T-helper 17 cell (primary cell): ENCODE measurements at regions not wholly inside any gene's neighbourhood (a gene's known extent, or its start where the extent isn't known, plus 50 kb on each side); places are given as distances from the start of the nearest gene placed in this dataset.

ENCODE experiments used
- ATAC-seq: fragments of 150-1000 bp; cut with Tn5 transposase; 2 replicates; pipeline ENCODE4 v1.10.0; 2021; ENCODE audit warnings: mild to moderate bottlenecking, moderate library complexity
- DNase-seq, 3 donors: peaks; one replicate each; pipeline versions ENCODE4 v3.0.0 to v3.0.0-alpha.2; 2020 to 2021
- H3K9me3 ChIP-seq: one replicate; pipeline ENCODE4 v1.7.0; 2013; ENCODE audit warnings: low read length, mild to moderate bottlenecking; ENCODE audit not compliant: control insufficient read depth, poor library complexity, severe bottlenecking
- H3K27ac Mint-ChIP-seq: one replicate; pipeline ENCODE4 v1.8.0; 2022; ENCODE audit warnings: mild to moderate bottlenecking, moderate library complexity, mixed read lengths
- H3K27me3 Mint-ChIP-seq: one replicate; pipeline ENCODE4 v1.8.0; 2022; ENCODE audit warnings: mixed read lengths
- H3K36me3 Mint-ChIP-seq: one replicate; pipeline ENCODE4 v1.8.0; 2022; ENCODE audit warnings: low read depth, mixed read lengths
- H3K4me1 Mint-ChIP-seq: one replicate; pipeline ENCODE4 v1.8.0; 2022; ENCODE audit warnings: mild to moderate bottlenecking, mixed read lengths
- H3K4me3 Mint-ChIP-seq: one replicate; pipeline ENCODE4 v1.8.0; 2022; ENCODE audit warnings: mild to moderate bottlenecking, moderate library complexity, mixed read lengths

- no peaks in the 10 kb centered on the region for H3K9me3 ChIP-seq
- Mint-ChIP-seq H3K27me3 (no peaks in the 10 kb centered on the region), H3K4me3 (no peak overlapping the region), H3K4me1 (no peaks in the 10 kb centered on the region), H3K36me3 (no peaks in the 10 kb centered on the region), H3K27ac (no peak overlapping the region)
- ATAC-seq (no peak), DNase-seq (no peak)
These were observed 2046.8 kb downstream of the TP53TG3F start for GRCh38 chr16:35506018-35506897.

GRCh38 chr16:35506898-35507194, 2047.4 kb downstream of the TP53TG3F start:
- H3K4me1 Mint-ChIP-seq = no peaks in the 10 kb centered on the region
- no peak overlapping the region for H3K4me3 Mint-ChIP-seq
- H3K36me3 Mint-ChIP-seq = no peaks in the 10 kb centered on the region
- H3K9me3 ChIP-seq = no peaks in the 10 kb centered on the region
- no peak overlapping the region for H3K27ac Mint-ChIP-seq
- DNase-seq (no peak), ATAC-seq (no peak)
- H3K27me3 Mint-ChIP-seq = no peaks in the 10 kb centered on the region

- no peaks in the 10 kb centered on the region for H3K9me3 ChIP-seq
- DNase-seq (no peak), ATAC-seq (no peak)
- Mint-ChIP-seq H3K4me3 (no peak overlapping the region), H3K4me1 (no peaks in the 10 kb centered on the region), H3K36me3 (no peaks in the 10 kb centered on the region), H3K27me3 (no peaks in the 10 kb centered on the region), H3K27ac (no peak overlapping the region)
These were observed 2051.3 kb downstream of the TP53TG3F start for GRCh38 chr16:35510701-35511100.

GRCh38 chr16:35516551-35516950, 2057.1 kb downstream of the TP53TG3F start:
- ATAC-seq = no peak
- Mint-ChIP-seq H3K36me3 (no peaks in the 10 kb centered on the region), H3K4me1 (no peaks in the 10 kb centered on the region), H3K27me3 (no peaks in the 10 kb centered on the region), H3K27ac (no peak overlapping the region), H3K4me3 (no peak overlapping the region)
- H3K9me3 ChIP-seq = no peaks in the 10 kb centered on the region
- no peak for DNase-seq

DNA sequence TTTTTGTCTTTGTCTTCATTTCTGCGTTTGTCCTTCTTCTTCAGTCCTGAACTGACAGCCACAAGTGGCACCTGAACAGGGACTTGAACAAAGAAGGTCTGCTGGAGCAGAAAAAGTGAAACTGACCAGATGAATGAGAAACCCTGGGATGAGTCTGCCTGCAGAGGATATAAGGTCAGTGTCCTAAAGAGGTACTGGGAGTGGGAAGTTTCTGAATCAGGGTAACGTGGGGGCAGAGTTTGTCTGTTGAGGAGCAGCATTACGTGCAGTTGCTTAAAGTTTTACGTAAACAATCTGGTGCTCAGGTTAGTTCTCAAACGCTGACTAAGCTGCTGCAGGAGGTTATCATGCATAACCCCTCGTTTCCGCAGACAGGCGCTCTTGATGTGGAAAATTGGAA, 2057.6 kb downstream of the TP53TG3F start:
- H3K36me3 Mint-ChIP-seq = no peaks in the 10 kb centered on the region
- H3K27me3 Mint-ChIP-seq = no peaks in the 10 kb centered on the region
- no peak for DNase-seq
- ATAC-seq = no peak
- H3K27ac Mint-ChIP-seq = no peak overlapping the region
- H3K9me3 ChIP-seq = no peaks in the 10 kb centered on the region
- H3K4me1 Mint-ChIP-seq = no peaks in the 10 kb centered on the region
- H3K4me3 Mint-ChIP-seq = no peak overlapping the region

DNA sequence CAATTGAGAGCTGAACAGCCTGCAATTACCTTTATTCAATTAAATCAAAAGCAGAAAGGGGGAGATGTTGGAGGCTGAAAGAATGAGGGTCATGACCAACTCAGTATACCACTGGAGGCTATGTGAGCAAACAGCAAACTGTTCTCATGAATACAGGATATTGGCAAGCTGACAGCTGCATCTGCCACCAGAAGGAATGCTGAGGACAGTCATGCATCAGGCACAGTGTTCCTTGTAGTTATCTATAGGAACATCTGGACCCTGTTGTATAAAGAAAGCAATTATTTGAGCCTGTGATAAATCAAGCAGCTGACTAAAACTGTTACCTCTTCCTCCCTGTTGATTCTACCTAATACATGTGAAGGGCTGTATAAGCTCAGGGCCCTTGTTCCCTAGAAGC, 2064.6 kb downstream of the TP53TG3F start:
- no peaks in the 10 kb centered on the region for H3K27me3 Mint-ChIP-seq
- H3K9me3 ChIP-seq = no peaks in the 10 kb centered on the region
- no peak overlapping the region for H3K4me3 Mint-ChIP-seq
- DNase-seq (no peak), ATAC-seq (no peak)
- no peaks in the 10 kb centered on the region for H3K36me3 Mint-ChIP-seq
- H3K27ac Mint-ChIP-seq = no peak overlapping the region
- H3K4me1 Mint-ChIP-seq = no peaks in the 10 kb centered on the region

DNA sequence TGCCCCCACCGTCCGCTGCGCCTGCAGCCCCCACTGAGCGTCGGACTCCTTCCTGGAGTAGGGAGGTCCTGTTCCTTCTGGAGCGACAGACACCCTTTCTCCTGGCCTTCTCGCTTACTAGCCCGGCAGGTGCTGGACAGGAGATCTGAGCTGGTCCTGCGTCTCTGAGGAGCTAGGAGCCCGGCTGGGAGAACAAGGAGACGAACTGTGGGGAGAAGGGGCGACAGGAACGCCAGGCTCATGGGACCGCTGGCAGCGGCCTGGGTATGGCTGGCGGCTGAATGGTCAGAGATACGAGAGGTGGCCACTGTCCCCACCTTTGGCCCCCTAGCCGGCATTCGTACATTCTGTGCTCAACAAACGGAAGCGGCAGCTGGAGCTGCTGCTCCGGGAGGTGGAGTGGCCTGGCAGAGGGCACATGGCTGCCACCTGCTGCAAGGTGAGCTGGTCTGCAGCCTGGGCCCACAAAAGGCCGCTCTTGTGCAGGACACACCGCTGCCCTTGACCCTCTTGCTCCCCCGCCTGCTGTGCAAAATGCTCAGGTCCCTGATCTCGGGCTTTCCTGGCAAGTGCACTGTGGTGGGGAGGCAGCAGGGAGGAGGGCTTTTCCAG, 2066.7 kb downstream of the TP53TG3F start:
- Mint-ChIP-seq H3K27me3 (no peaks in the 10 kb centered on the region), H3K36me3 (no peaks in the 10 kb centered on the region), H3K4me1 (no peaks in the 10 kb centered on the region), H3K27ac (no peak overlapping the region), H3K4me3 (no peak overlapping the region)
- no peak for DNase-seq
- ATAC-seq = no peak
- no peaks in the 10 kb centered on the region for H3K9me3 ChIP-seq

GRCh38 chr16:35532576-35532975, 2073.2 kb downstream of the TP53TG3F start:
- no peaks in the 10 kb centered on the region for H3K9me3 ChIP-seq
- Mint-ChIP-seq H3K4me3 (no peak overlapping the region), H3K4me1 (no peaks in the 10 kb centered on the region), H3K27ac (no peak overlapping the region), H3K27me3 (no peaks in the 10 kb centered on the region), H3K36me3 (no peaks in the 10 kb centered on the region)
- DNase-seq (no peak), ATAC-seq (no peak)

- H3K9me3 ChIP-seq = no peaks in the 10 kb centered on the region
- no peaks in the 10 kb centered on the region for H3K27me3 Mint-ChIP-seq
- no peaks in the 10 kb centered on the region for H3K4me1 Mint-ChIP-seq
- DNase-seq (no peak), ATAC-seq (no peak)
- no peak overlapping the region for H3K4me3 Mint-ChIP-seq
- H3K27ac Mint-ChIP-seq = no peak overlapping the region
- no peaks in the 10 kb centered on the region for H3K36me3 Mint-ChIP-seq
These were observed 2074.3 kb downstream of the TP53TG3F start for GRCh38 chr16:35533683-35534082.

GRCh38 chr16:35543486-35543885, 2084.1 kb downstream of the TP53TG3F start:
- Mint-ChIP-seq H3K4me3 (no peak overlapping the region), H3K4me1 (no peaks in the 10 kb centered on the region), H3K27me3 (no peaks in the 10 kb centered on the region), H3K36me3 (no peaks in the 10 kb centered on the region), H3K27ac (no peak overlapping the region)
- no peak for DNase-seq
- H3K9me3 ChIP-seq = no peaks in the 10 kb centered on the region
- ATAC-seq = no peak

DNA sequence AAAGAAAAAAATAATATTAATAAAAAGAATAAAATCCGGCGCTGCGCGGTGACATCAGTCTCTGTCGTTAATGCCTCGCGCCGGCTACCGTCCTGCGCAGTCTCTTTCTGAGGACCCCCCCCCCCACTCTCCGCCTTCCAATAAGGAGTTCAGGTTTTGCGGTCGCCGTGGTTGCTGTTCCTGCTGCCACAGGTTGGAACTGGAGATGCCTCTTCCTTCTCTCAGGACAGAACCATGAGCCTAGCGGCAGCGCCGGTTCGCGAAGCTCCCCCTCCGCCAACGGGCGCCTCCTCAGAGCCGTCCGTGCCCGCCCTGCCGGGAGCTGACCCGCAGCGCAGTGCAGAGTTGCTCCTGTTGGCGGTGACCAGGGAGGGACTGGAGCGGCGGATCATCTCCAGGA, 2093.4 kb downstream of the TP53TG3F start:
- no peaks in the 10 kb centered on the region for H3K27me3 Mint-ChIP-seq
- H3K4me1 Mint-ChIP-seq = no peaks in the 10 kb centered on the region
- H3K4me3 Mint-ChIP-seq = no peak overlapping the region
- ATAC-seq = no peak
- DNase-seq = no peak
- H3K9me3 ChIP-seq = no peaks in the 10 kb centered on the region
- no peaks in the 10 kb centered on the region for H3K36me3 Mint-ChIP-seq
- no peak overlapping the region for H3K27ac Mint-ChIP-seq

DNA sequence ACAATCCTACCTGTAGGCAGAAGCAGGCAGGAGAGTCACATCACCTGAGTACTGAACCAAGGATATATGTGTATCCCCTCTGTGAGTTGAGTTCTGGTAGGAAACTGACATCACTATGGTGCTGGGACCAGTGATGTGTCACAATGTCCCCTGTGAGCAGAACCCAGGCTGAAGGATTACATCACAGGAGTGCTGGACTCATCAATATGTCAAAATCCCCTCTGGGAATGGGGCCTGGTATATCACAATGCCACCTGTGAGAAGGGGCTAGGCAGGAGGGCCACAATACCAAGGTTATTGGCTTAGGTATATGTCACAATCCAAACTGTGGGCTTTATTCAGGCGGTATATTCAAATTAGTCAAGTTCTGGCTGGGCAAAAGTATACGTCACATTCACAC, 2098.3 kb downstream of the TP53TG3F start:
- no peak overlapping the region for H3K4me3 Mint-ChIP-seq
- H3K4me1 Mint-ChIP-seq = no peaks in the 10 kb centered on the region

GRCh38 chr16:35559911-35560636, 2100.7 kb downstream of the TP53TG3F start:
- ATAC-seq = no peak
- no peak for DNase-seq
- H3K36me3 Mint-ChIP-seq = no peaks in the 10 kb centered on the region

More for the DNA sequence above, 2098.3 kb downstream of the TP53TG3F start:
- Mint-ChIP-seq H3K27ac (no peak overlapping the region), H3K36me3 (no peaks in the 10 kb centered on the region), H3K27me3 (no peaks in the 10 kb centered on the region)
- no peak for ATAC-seq
- H3K9me3 ChIP-seq = no peaks in the 10 kb centered on the region
- DNase-seq = no peak

More at GRCh38 chr16:35559911-35560636, 2100.7 kb downstream of the TP53TG3F start:
- no peak overlapping the region for H3K4me3 Mint-ChIP-seq
- H3K27me3 Mint-ChIP-seq = no peaks in the 10 kb centered on the region
- no peaks in the 10 kb centered on the region for H3K4me1 Mint-ChIP-seq
- H3K9me3 ChIP-seq = no peaks in the 10 kb centered on the region
- H3K27ac Mint-ChIP-seq = no peak overlapping the region
